Liver (tissue), 7 donors: ENCODE measurements at regions not wholly inside any gene's neighbourhood (a gene's known extent, or its start where the extent isn't known, plus 50 kb on each side); places are given as distances from the start of the nearest gene placed in this dataset.

Source experiments
- DNase-seq: peaks from one replicate; pipeline ENCODE4 v3.0.0-alpha.2; 2017; ENCODE audit warnings: low spot score
- H3K27ac ChIP-seq, 2 donors: one replicate each; pipeline ENCODE4 v1.7.0; 2013; ENCODE audit warnings: inconsistent platforms in 2 of 2, low read length in 2 of 2, control low read depth in 1 of 2, low read depth in 1 of 2, mild to moderate bottlenecking in 1 of 2
- H3K27me3 ChIP-seq, 4 donors: one replicate each; pipeline versions ENCODE4 v1.6.1 to v1.7.0; 2013; ENCODE audit warnings: low read length in 3 of 4, inconsistent platforms in 1 of 4, mild to moderate bottlenecking in 1 of 4, moderate library complexity in 1 of 4; ENCODE audit not compliant: control insufficient read depth in 4 of 4, insufficient read depth in 4 of 4
- H3K36me3 ChIP-seq, 4 donors: one replicate each; pipeline versions ENCODE4 v1.6.1 to v1.7.0; 2013; ENCODE audit warnings: low read length in 3 of 4, mild to moderate bottlenecking in 3 of 4, low read depth in 1 of 4, moderate library complexity in 1 of 4; ENCODE audit not compliant: control insufficient read depth in 4 of 4, insufficient read depth in 3 of 4
- H3K4me1 ChIP-seq, 4 donors: one replicate each; pipeline versions ENCODE4 v1.6.1 to v1.7.0; 2013; ENCODE audit warnings: low read length in 3 of 4, mild to moderate bottlenecking in 3 of 4, moderate library complexity in 1 of 4; ENCODE audit not compliant: control insufficient read depth in 4 of 4, insufficient read depth in 4 of 4
- H3K4me3 ChIP-seq, 3 donors: one replicate each; pipeline versions ENCODE4 v1.6.1 to v1.7.0; 2013; ENCODE audit warnings: low read length in 3 of 3, control low read depth in 1 of 3, low read depth in 1 of 3, mild to moderate bottlenecking in 1 of 3
- H3K9ac ChIP-seq, 2 donors: one replicate each; pipeline ENCODE4 v1.7.0; 2013; ENCODE audit warnings: low read length in 2 of 2, mild to moderate bottlenecking in 2 of 2, moderate library complexity in 2 of 2, control low read depth in 1 of 2, low read depth in 1 of 2
- H3K9me3 ChIP-seq, 4 donors: one replicate each; pipeline versions ENCODE4 v1.6.1 to v1.7.0; 2013; ENCODE audit warnings: low read length in 3 of 4; ENCODE audit not compliant: control insufficient read depth in 4 of 4
- ATF3 ChIP-seq: IDR thresholded peaks from 2 replicates; pipeline ENCODE4 v1.6.1; 2016; ENCODE audit warnings: antibody characterized with exemption
- EGR1 ChIP-seq, 2 donors: IDR thresholded peaks; 2 replicates each; pipeline ENCODE4 v1.6.1; 2016 to 2018; ENCODE audit warnings: antibody characterized with exemption in 2 of 2, low read depth in 2 of 2
- FOXA1 ChIP-seq: IDR thresholded peaks from 2 replicates; pipeline ENCODE4 v1.6.1; 2016; ENCODE audit warnings: antibody characterized with exemption
- FOXA2 ChIP-seq: IDR thresholded peaks from 2 replicates; pipeline ENCODE4 v1.6.1; 2016; ENCODE audit warnings: antibody characterized with exemption
- GABPA ChIP-seq, 2 donors: IDR thresholded peaks in 1 of 2; conservative IDR thresholded peaks in 1 of 2; 2 replicates each; pipeline ENCODE4 v1.6.1; 2016; ENCODE audit warnings: antibody characterized with exemption in 2 of 2, mild to moderate bottlenecking in 1 of 2, moderate library complexity in 1 of 2
- HNF4A ChIP-seq, 2 donors: conservative IDR thresholded peaks; 2 replicates each; pipeline ENCODE4 v1.6.1; 2016; ENCODE audit warnings: antibody characterized with exemption in 2 of 2, mild to moderate bottlenecking in 2 of 2
- HNF4G ChIP-seq: IDR thresholded peaks from 2 replicates; pipeline ENCODE4 v1.6.1; 2016; ENCODE audit warnings: antibody characterized with exemption
- JUND ChIP-seq, 2 donors: IDR thresholded peaks; 2 replicates each; pipeline ENCODE4 v1.6.1; 2016; ENCODE audit warnings: antibody characterized with exemption in 2 of 2
- NR2F2 ChIP-seq: IDR thresholded peaks from 2 replicates; pipeline ENCODE4 v1.6.1; 2016; ENCODE audit warnings: antibody characterized with exemption
- RAD21 ChIP-seq, 2 donors: IDR thresholded peaks; 2 replicates each; pipeline ENCODE4 v1.6.1; 2016; ENCODE audit warnings: antibody characterized with exemption in 2 of 2, mild to moderate bottlenecking in 2 of 2
- REST ChIP-seq: IDR thresholded peaks from 2 replicates; pipeline ENCODE4 v1.6.1; 2016; ENCODE audit warnings: antibody characterized with exemption, mild to moderate bottlenecking
- RXRA ChIP-seq, 2 donors: IDR thresholded peaks; 2 replicates each; pipeline ENCODE4 v1.6.1; 2017 to 2018; ENCODE audit warnings: antibody characterized with exemption in 2 of 2, mild to moderate bottlenecking in 1 of 2
- SP1 ChIP-seq: IDR thresholded peaks from 2 replicates; pipeline ENCODE4 v1.6.1; 2018; ENCODE audit warnings: antibody characterized with exemption, mild to moderate bottlenecking
- TAF1 ChIP-seq: conservative IDR thresholded peaks from 2 replicates; pipeline ENCODE4 v1.6.1; 2016; ENCODE audit warnings: antibody characterized with exemption, mild to moderate bottlenecking
- YY1 ChIP-seq: IDR thresholded peaks from 2 replicates; pipeline ENCODE4 v1.6.1; 2016; ENCODE audit warnings: antibody characterized with exemption, mild to moderate bottlenecking
- WGBS: extraction: QIAGEN DNeasy Blood & Tissue Kit; methylation state at CpG from one replicate; pipeline ENCODE4 v1.1.7; 2013; 5-methylcytosine and 5-hydroxymethylcytosine counted together
- donor health status: healthy.
- donor health status: healthy.
- donor health status: healthy.
- donor health status: healthy.

DNA sequence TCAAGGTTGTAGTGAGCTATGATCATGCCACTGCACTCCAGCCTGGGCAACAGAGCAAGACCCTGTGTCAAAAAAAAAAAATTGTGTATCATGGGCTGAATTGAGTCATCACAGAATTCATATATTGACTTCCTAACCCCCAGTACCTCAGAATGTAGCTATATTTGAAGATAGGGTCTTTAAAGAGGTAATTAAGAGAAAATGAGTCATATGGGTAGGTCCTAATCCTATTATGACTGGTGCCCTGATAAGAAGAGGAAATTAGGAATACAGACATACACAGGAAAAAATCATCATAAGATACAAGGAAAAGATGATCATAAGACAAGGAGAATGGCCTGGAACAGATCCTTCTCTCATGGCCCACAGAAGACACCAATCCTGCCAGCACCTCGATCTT lies 466.4 kb upstream of the ACVR2A start:
- DNase-seq, result no peak
- 97% methylated on average over 1 of the region's 1 CpG for WGBS

GRCh38 chr2:147375073-147375472 lies 469.8 kb upstream of the ACVR2A start:
- Histone ChIP-seq H3K27ac (no peak overlapping the region), H3K4me3 (no peak overlapping the region), H3K27me3 (no peaks in the 10 kb centered on the region), H3K36me3 (no peaks in the 10 kb centered on the region), H3K4me1 (peaks cover 0 to 1% (median 0%) of the 10 kb centered on the region in 4 donors), H3K9ac (no peak overlapping the region), H3K9me3 (no peaks in the 10 kb centered on the region)
- DNase-seq, result no peak
- no peak for TF ChIP-seq YY1
- no peak for TF ChIP-seq HNF4G
- TF ChIP-seq GABPA (IDR thresholded peaks at IDR 0.05 in 1 of 2, conservative IDR thresholded peaks at IDR 0.05 in 1 of 2), result no peak
- no peak for TF ChIP-seq SP1
- no peak for TF ChIP-seq ATF3
- no peak for TF ChIP-seq RAD21 (IDR thresholded peaks at IDR 0.05)
- TF ChIP-seq NR2F2, result no peak
- no peak for TF ChIP-seq TAF1
- 56% methylated on average over 1 of the region's 1 CpG for WGBS

More for the DNA sequence above, 466.4 kb upstream of the ACVR2A start:
- no peak overlapping the region for H3K4me3 ChIP-seq
- H3K4me1 ChIP-seq, result peaks cover 0 to under 1% (median 0%) of the 10 kb centered on the region in 4 donors
- H3K9ac ChIP-seq, result no peak overlapping the region
- H3K9me3 ChIP-seq, result no peaks in the 10 kb centered on the region
- no peaks in the 10 kb centered on the region for H3K36me3 ChIP-seq
- TF ChIP-seq EGR1 (IDR thresholded peaks at IDR 0.05; ENCODE audit: low read depth in 2 of 2) (no peak), HNF4G (no peak), HNF4A (conservative IDR thresholded peaks at IDR 0.05) (no peak), YY1 (no peak)
- H3K27me3 ChIP-seq, result no peaks in the 10 kb centered on the region
- no peak overlapping the region for H3K27ac ChIP-seq

GRCh38 chr2:147374423-147374811 lies 470.4 kb upstream of the ACVR2A start:
- Histone ChIP-seq H3K27ac (no peak overlapping the region), H3K4me3 (no peak overlapping the region), H3K9ac (no peak overlapping the region), H3K9me3 (no peaks in the 10 kb centered on the region), H3K27me3 (no peaks in the 10 kb centered on the region), H3K36me3 (no peaks in the 10 kb centered on the region), H3K4me1 (peaks cover 0 to 1% (median 0%) of the 10 kb centered on the region in 4 donors)
- TF ChIP-seq RXRA (IDR thresholded peaks at IDR 0.05) (no peak), RAD21 (IDR thresholded peaks at IDR 0.05) (no peak), EGR1 (IDR thresholded peaks at IDR 0.05; ENCODE audit: low read depth in 2 of 2) (no peak), GABPA (IDR thresholded peaks at IDR 0.05 in 1 of 2, conservative IDR thresholded peaks at IDR 0.05 in 1 of 2) (no peak), FOXA2 (no peak), TAF1 (no peak), HNF4G (no peak), REST (no peak), FOXA1 (no peak), NR2F2 (no peak), JUND (IDR thresholded peaks at IDR 0.05) (no peak), HNF4A (conservative IDR thresholded peaks at IDR 0.05) (no peak)
- no peak for DNase-seq
